Cardiac muscle cell (in vitro differentiated cells and primary cell): ENCODE measurements at regions not wholly inside any gene's neighbourhood (a gene's known extent, or its start where the extent isn't known, plus 50 kb on each side); places are given as distances from the start of the nearest gene placed in this dataset.
"Not testable (repeated sequence)": the region's sequence is repeated elsewhere in the genome, so short reads cannot be mapped to it uniquely, and the experiment has no call there.

Experiments used
- DNase-seq, 2 donors: peaks; one replicate each; pipeline versions ENCODE4 v3.0.0 to v3.0.0-alpha.2; 2010 to 2017; ENCODE audit warnings: low read depth in 1 of 2, low spot score in 1 of 2
- H3K27ac ChIP-seq: fragments of 200-600 bp; sonication (generic); 2 replicates; pipeline ENCODE4 v1.5.1; 2016
- H3K27me3 ChIP-seq: fragments of 200-600 bp; sonication (generic); 2 replicates; pipeline ENCODE4 v1.6.0; 2016; ENCODE audit warnings: control low read depth
- H3K36me3 ChIP-seq: fragments of 200-600 bp; sonication (generic); 2 replicates; pipeline ENCODE4 v1.5.1; 2016; ENCODE audit warnings: control low read depth
- H3K4me1 ChIP-seq: fragments of 200-600 bp; sonication (generic); 2 replicates; pipeline ENCODE4 v1.8.1; 2017; ENCODE audit warnings: low read depth, mild to moderate bottlenecking, mixed run types
- H3K4me3 ChIP-seq: fragments of 200-600 bp; sonication (generic); 2 replicates; pipeline ENCODE4 v1.5.1; 2016; ENCODE audit warnings: mild to moderate bottlenecking
- H3K9me3 ChIP-seq: fragments of 200-600 bp; sonication (generic); 2 replicates; pipeline ENCODE4 v1.5.1; 2017; ENCODE audit warnings: low read depth, mild to moderate bottlenecking, control low read depth
- TF ChIP-seq, protein P1 (sequence below): IDR thresholded peaks from 2 replicates; pipeline ENCODE4 v1.5.1; 2012; ENCODE audit warnings: low read depth, mild to moderate bottlenecking, low read length

DNA sequence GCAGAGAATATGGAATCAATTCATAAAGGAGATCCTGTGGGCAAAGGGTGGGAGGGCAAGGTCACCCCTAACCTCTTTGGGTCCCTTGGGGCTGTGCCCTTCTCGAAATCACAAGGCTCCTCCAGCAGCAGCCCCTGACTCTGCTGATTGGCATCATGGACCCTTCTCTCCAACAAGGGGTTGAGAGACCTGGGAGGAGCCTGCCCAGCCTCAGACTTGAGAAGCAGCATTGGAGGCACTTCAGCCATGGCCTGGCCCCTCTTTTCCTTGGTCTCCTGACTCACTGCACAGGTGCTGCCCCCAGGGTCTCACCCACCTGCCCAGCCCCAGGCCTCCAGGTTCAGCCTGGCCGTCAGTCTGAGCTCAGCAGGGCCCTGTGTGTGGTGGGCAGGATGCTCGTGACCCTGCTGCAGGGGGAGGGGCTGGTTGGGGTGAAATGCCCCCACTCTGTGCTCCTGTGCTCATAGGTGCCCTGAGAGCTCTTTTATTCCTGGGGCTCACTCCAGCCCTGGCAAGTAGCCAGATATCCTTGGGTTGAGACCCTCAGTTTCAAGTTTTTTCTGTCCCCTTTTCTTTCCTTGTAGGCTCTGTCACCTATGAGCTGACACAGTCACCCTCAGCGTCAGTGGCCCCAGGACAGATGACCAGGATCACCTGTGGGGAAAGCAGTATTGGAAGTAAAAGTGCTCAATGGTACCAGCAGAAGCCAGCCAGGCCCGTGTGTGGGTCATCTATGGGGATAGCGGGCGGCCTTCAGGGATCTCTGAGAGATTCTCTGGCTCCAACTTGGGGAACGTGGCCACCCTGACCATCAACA is 110.8 kb downstream of the GGTLC2 start:
- TF ChIP-seq, protein P1, sequence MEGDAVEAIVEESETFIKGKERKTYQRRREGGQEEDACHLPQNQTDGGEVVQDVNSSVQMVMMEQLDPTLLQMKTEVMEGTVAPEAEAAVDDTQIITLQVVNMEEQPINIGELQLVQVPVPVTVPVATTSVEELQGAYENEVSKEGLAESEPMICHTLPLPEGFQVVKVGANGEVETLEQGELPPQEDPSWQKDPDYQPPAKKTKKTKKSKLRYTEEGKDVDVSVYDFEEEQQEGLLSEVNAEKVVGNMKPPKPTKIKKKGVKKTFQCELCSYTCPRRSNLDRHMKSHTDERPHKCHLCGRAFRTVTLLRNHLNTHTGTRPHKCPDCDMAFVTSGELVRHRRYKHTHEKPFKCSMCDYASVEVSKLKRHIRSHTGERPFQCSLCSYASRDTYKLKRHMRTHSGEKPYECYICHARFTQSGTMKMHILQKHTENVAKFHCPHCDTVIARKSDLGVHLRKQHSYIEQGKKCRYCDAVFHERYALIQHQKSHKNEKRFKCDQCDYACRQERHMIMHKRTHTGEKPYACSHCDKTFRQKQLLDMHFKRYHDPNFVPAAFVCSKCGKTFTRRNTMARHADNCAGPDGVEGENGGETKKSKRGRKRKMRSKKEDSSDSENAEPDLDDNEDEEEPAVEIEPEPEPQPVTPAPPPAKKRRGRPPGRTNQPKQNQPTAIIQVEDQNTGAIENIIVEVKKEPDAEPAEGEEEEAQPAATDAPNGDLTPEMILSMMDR = no peak
- H3K4me3 ChIP-seq = no peak overlapping the region
- DNase-seq = no peak
- H3K27me3 ChIP-seq = no peaks in the 10 kb centered on the region
- H3K36me3 ChIP-seq = no peaks in the 10 kb centered on the region
- H3K9me3 ChIP-seq = no peaks in the 10 kb centered on the region
- no peak overlapping the region for H3K27ac ChIP-seq
- no peaks in the 10 kb centered on the region for H3K4me1 ChIP-seq

DNA sequence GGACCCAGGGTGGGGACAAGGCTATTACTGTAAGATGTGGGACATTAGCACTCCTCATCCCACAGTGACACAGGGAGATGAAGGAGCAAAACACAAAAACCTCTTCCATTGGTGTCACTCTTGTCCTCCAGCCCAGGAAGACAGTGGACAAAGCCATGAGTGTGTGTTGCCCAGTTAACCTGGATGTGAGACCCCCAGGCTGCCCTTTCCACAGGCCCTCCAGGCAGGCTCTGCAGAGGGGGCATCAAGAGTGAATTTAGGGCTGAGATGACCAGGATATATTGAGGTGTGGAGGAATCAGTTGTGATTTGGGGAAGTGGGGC is 111.3 kb downstream of the GGTLC2 start:
- TF ChIP-seq, protein P1 = no peak
- H3K4me1 ChIP-seq = no peaks in the 10 kb centered on the region
- H3K4me3 ChIP-seq = no peak overlapping the region
- no peak overlapping the region for H3K27ac ChIP-seq
- DNase-seq = no peak
- no peaks in the 10 kb centered on the region for H3K36me3 ChIP-seq
- no peaks in the 10 kb centered on the region for H3K9me3 ChIP-seq
- no peaks in the 10 kb centered on the region for H3K27me3 ChIP-seq

DNA sequence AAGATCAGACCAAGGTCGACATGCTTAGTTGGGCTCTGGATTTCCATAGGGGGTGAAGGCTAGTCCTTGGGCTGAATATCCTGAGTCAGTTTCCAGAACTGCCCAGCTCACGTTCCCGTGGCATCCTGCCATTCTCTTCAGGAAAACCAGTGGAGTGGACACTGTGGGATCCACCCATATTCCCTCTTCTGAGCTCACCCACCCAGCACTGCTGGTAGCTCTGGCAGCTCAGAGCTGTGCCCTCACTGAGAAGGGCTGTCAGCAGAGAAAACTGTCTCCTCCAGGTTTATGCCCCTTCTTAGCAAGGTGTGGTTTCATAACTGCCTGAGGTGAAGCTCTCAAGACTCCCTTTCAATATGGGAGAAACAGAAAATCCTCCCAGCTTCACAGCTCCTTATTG is 111.7 kb downstream of the GGTLC2 start:
- DNase-seq = no peak
- TF ChIP-seq, protein P1 = no peak
- H3K27ac ChIP-seq = no peak overlapping the region
- H3K4me1 ChIP-seq = no peaks in the 10 kb centered on the region
- no peaks in the 10 kb centered on the region for H3K36me3 ChIP-seq
- no peaks in the 10 kb centered on the region for H3K9me3 ChIP-seq
- H3K4me3 ChIP-seq = no peak overlapping the region
- H3K27me3 ChIP-seq = no peaks in the 10 kb centered on the region

DNA sequence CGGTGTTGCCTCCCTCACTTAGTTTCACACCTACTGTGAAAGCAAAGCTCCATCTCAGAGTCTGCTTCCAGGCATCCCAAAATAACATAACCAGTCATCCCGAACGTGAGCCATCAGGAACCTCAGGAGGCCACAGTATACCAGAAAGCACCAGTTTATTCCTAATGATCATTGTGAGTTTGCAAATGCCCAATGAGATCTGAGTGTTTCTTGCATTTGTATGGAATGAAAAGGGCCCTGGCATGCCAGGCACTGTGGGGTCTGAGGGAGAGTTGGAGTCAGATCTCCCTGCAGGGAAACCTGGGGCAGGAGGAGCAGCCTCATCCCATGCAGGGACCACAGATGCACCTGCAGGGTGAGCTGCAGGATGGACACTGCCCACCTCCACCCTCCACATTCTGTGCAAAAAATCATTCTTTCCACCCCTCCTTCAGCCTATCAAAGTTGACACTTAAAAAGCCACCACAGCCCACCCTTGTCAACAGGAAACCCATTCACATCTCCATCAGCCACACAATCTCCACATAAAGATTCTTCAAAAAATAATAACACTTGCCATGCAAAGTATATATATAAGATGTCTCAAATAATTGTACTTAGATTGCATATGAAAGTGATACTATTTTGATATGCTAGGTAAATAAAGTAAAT is 112.3 kb downstream of the GGTLC2 start:
- not testable (repeated sequence) for H3K9me3 ChIP-seq, H3K36me3 ChIP-seq, H3K4me3 ChIP-seq, DNase-seq, H3K4me1 ChIP-seq, H3K27ac ChIP-seq, H3K27me3 ChIP-seq

DNA sequence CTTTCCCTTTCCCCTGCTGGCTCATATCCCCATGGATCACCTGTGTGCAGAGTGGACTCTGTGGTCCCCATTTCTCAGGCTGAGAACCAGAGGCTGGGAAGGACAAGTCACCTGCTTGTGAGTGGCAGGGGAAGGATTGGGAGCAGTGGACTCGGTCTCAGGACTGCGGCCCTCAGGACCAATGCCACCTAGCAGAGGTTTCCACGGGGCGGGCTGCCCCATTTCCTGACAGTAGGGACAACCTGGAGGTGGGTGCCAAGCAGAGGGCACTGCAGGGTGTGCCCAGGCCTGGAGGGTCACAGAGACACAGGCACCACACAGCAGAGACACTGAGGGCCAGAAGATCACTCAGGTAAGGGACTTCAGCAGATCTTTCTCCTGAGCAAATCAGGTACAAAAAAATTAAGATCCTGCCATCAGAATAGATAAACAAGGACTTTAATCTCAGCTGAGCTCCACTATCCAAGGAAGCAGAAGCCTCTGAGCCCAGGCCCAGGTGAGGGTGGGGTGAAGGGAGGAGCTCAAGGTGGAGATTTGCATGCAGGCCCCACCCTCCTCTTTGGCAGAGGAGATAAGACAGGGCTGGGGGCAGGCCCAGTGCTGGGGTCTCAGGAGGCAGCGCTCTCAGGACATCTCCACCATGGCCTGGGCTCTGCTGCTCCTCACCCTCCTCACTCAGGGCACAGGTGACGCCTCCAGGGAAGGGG is 113.8 kb downstream of the GGTLC2 start:
- H3K27ac ChIP-seq, H3K4me1 ChIP-seq, H3K27me3 ChIP-seq, DNase-seq, H3K9me3 ChIP-seq, H3K36me3 ChIP-seq, H3K4me3 ChIP-seq: not testable (repeated sequence)

DNA sequence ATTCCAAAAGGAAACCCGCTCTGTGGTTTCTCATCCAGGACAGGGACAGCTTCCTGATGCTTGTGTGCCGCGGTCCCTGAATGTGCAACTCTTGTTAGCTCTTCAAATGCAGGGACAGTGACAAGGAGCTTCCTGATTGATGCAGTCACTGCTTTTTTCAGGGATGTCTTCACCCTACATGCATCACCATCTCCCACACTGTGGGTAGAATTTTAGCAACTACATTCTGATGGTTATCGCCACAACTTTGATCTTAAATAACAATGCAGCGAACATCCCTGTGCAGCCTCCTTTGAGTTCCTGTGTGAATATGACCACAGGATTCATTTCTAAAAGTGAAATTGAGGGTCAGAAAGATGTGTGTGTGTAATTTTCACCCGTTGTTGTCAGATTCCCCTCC is 115.0 kb downstream of the GGTLC2 start:
- no peaks in the 10 kb centered on the region for H3K9me3 ChIP-seq
- no peak overlapping the region for H3K4me3 ChIP-seq
- no peaks in the 10 kb centered on the region for H3K4me1 ChIP-seq
- TF ChIP-seq, protein P1 = no peak
- H3K36me3 ChIP-seq = no peaks in the 10 kb centered on the region
- H3K27ac ChIP-seq = no peak overlapping the region
- H3K27me3 ChIP-seq = no peaks in the 10 kb centered on the region
- DNase-seq = no peak
